Prostate gland (tissue), 2 donors: ENCODE measurements at regions not wholly inside any gene's neighbourhood (a gene's known extent, or its start where the extent isn't known, plus 50 kb on each side); places are given as distances from the start of the nearest gene placed in this dataset.

Source experiments
- DNase-seq: peaks from one replicate; pipeline ENCODE4 v3.0.0-alpha.2; 2019; ENCODE audit warnings: low spot score
- H3K27ac ChIP-seq, 2 donors: fragments of 200-600 bp; sonication (generic); 2 replicates each; pipeline ENCODE4 v1.5.1; 2017 to 2019
- H3K27me3 ChIP-seq: fragments of 200-600 bp; sonication (generic); replicated peaks from 2 replicates; pipeline ENCODE4 v1.5.1; 2019; ENCODE audit not compliant: insufficient read depth
- H3K36me3 ChIP-seq, 2 donors: fragments of 200-600 bp; sonication (generic); 1 replicate in 1 of 2; 2 replicates in 1 of 2; pipeline versions ENCODE4 v1.5.1 to v1.8.1; 2017 to 2019
- H3K4me1 ChIP-seq: fragments of 200-600 bp; sonication (generic); replicated peaks from 2 replicates; pipeline ENCODE4 v1.5.1; 2019
- H3K4me3 ChIP-seq, 2 donors: fragments of 200-600 bp; sonication (generic); 2 replicates each; pipeline ENCODE4 v1.5.1; 2017 to 2019
- H3K9me3 ChIP-seq: fragments of 200-600 bp; sonication (generic); 2 replicates; pipeline ENCODE4 v1.5.1; 2017
- POLR2A ChIP-seq: fragments of 450-650 bp; IDR thresholded peaks from one replicate; pipeline ENCODE4 v1.6.1; 2016; ENCODE audit warnings: antibody characterized with exemption, mild to moderate bottlenecking
- POLR2AphosphoS5 ChIP-seq: sonication (generic); formaldehyde crosslinking; IDR thresholded peaks from one replicate; pipeline ENCODE4 v1.6.1; 2017; ENCODE audit warnings: antibody characterized with exemption
- WGBS: methylation state at CpG from one replicate; pipeline ENCODE4 v1.1.5; 2018; 5-methylcytosine and 5-hydroxymethylcytosine counted together
- intact Hi-C: fragments of 100-400 bp; cut with DNase I; formaldehyde crosslinking; loops from one replicate; pipeline ENCODE4 v1.14.2; 2022
- TF ChIP-seq, protein P1 (sequence below), 4 experiments: fragments of 200-600 bp in 2 of 4; fragments of 450-650 bp in 2 of 4; sonication (generic) in 2 of 4; IDR thresholded peaks; 1 replicate in 3 of 4; 2 replicates in 1 of 4; pipeline ENCODE4 v1.5.1; 2016 to 2019; ENCODE audit warnings: antibody characterized with exemption in 4 of 4, mild to moderate bottlenecking in 2 of 4, moderate library complexity in 2 of 4

DNA sequence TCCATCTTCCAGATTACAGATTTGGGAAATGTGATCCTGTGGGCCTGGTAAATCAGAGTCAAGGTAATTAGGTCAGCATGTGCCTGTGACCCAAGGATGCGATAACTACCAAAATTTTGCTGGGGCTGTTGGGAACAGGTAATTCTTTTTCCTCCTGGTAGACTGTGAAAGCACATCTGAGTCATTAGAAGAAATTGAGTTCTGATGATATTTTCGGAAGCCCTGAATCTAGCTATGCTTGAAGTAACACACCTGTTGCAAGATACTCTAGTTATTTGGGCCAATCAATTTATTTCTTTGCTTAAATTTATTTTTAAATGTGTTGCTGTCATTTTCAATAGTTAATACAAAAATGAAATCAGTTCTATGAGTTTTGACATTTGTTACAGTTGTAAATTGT lies 903.6 kb downstream of the RPA4 start:
- Histone ChIP-seq H3K4me3 (no peak overlapping the region), H3K4me1 (no peaks in the 10 kb centered on the region), H3K27me3 (no peaks in the 10 kb centered on the region), H3K27ac (no peak overlapping the region), H3K9me3 (no peaks in the 10 kb centered on the region), H3K36me3 (no peaks in the 10 kb centered on the region)
- intact Hi-C loops, result no loop called here
- TF ChIP-seq, protein P1, sequence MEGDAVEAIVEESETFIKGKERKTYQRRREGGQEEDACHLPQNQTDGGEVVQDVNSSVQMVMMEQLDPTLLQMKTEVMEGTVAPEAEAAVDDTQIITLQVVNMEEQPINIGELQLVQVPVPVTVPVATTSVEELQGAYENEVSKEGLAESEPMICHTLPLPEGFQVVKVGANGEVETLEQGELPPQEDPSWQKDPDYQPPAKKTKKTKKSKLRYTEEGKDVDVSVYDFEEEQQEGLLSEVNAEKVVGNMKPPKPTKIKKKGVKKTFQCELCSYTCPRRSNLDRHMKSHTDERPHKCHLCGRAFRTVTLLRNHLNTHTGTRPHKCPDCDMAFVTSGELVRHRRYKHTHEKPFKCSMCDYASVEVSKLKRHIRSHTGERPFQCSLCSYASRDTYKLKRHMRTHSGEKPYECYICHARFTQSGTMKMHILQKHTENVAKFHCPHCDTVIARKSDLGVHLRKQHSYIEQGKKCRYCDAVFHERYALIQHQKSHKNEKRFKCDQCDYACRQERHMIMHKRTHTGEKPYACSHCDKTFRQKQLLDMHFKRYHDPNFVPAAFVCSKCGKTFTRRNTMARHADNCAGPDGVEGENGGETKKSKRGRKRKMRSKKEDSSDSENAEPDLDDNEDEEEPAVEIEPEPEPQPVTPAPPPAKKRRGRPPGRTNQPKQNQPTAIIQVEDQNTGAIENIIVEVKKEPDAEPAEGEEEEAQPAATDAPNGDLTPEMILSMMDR (IDR thresholded peaks at IDR 0.05), result no peak
- TF ChIP-seq POLR2A (no peak), POLR2AphosphoS5 (no peak)
- 86% methylated on average over 2 of the region's 2 CpGs for WGBS
- no peak for DNase-seq

DNA sequence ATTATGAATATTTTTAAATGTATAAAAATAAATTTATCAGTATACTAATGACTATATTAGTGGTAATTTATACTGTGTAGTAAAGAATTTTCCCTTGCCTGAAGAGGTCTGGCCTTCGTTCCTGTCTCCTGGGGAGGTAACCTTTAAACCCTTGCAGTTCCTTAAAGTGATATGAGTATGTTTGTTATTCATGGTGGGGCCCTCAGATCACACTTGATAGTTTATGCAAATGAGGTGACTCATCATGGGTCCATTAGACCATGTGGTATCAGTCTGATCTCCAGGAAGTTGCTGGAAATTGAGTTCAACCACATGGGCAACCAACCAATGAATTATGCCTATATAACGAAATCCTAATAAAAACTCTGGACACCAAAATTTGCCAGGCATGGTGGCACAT lies 904.1 kb downstream of the RPA4 start:
- TF ChIP-seq POLR2AphosphoS5, result no peak
- no peak for TF ChIP-seq POLR2A
- TF ChIP-seq, protein P1 (IDR thresholded peaks at IDR 0.05), result no peak
- WGBS, result 94% methylated on average over 2 of the region's 2 CpGs
- Histone ChIP-seq H3K27me3 (no peaks in the 10 kb centered on the region), H3K9me3 (no peaks in the 10 kb centered on the region), H3K4me3 (no peak overlapping the region), H3K36me3 (no peaks in the 10 kb centered on the region), H3K4me1 (no peaks in the 10 kb centered on the region), H3K27ac (no peak overlapping the region)
- intact Hi-C loops, result no loop called here
- no peak for DNase-seq

DNA sequence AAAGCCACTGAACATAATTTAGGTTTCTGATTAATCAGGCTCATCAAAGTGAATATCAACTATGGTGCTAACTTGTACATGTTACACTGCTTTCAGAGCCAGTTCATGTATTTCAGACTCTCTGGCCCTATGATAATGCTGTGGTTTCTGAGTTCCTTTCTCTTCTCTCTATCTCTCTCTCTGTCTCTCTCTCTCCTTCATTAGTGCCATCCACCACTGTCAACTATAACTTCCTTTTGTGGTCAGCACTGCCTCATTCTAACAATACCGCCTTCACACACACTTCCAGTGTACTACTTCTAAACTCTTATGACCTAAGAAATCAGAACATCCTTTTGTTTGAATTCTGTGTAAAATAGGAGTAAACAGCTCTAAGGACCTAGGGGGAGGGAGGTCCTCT lies 907.1 kb downstream of the RPA4 start:
- no peaks in the 10 kb centered on the region for H3K4me1 ChIP-seq
- H3K36me3 ChIP-seq, result no peaks in the 10 kb centered on the region
- H3K4me3 ChIP-seq, result no peak overlapping the region
- H3K27me3 ChIP-seq, result no peaks in the 10 kb centered on the region
- intact Hi-C loops, result no loop called here
- no peaks in the 10 kb centered on the region for H3K9me3 ChIP-seq
- TF ChIP-seq POLR2A (no peak), POLR2AphosphoS5 (no peak)
- TF ChIP-seq, protein P1 (IDR thresholded peaks at IDR 0.05), result no peak
- 88% methylated on average over 1 of the region's 1 CpG for WGBS
- DNase-seq, result no peak
- no peak overlapping the region for H3K27ac ChIP-seq

DNA sequence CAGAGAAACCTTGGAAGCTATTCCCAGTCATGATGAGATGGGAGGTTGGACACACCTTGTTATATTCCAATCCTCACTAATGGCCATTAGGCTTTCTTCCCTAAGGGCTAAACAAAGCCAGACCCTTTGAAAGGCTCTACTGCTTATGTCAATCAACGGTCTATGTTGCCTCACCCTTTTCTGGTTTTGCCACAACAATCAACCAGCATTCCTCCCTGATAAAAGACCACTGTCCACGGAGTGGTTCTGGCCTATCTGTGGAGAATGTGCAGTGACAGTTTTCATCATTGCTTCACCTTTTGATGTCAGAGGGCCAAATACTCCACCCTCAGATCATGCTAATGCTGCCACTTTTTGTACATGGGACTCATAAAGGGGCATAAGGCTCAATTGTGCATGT lies 913.4 kb downstream of the RPA4 start:
- Histone ChIP-seq H3K27me3 (no peaks in the 10 kb centered on the region), H3K27ac (no peak overlapping the region), H3K4me1 (no peaks in the 10 kb centered on the region), H3K36me3 (no peaks in the 10 kb centered on the region), H3K9me3 (no peaks in the 10 kb centered on the region), H3K4me3 (no peak overlapping the region)
- intact Hi-C loops, result no loop called here
- WGBS, result 61% methylated on average over 2 of the region's 2 CpGs
- TF ChIP-seq POLR2AphosphoS5 (no peak), POLR2A (no peak)
- TF ChIP-seq, protein P1 (IDR thresholded peaks at IDR 0.05), result no peak
- DNase-seq, result no peak

DNA sequence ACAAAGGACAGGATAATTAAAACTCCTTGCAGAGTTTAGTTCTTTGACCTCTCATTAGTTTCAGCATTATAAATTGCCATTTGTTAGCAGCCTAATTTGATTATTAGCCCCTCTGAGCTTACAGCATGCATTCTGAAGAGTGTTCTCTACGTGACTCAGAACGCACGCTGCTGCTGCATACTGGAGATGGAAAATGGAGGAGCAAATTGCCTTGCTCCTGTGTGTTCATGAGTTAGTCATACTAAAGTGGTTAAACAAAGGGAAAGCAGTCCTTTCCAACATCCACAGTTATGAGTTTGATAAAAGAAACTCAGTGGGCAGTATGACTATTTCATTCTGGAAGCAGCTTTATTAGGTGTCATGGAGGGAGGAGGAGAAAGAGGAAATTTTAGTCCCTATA lies 922.5 kb downstream of the RPA4 start:
- H3K9me3 ChIP-seq, result no peaks in the 10 kb centered on the region
- WGBS, result 89% methylated on average over 3 of the region's 3 CpGs
- no peak overlapping the region for H3K27ac ChIP-seq
- H3K36me3 ChIP-seq, result no peaks in the 10 kb centered on the region
- DNase-seq, result no peak
- no peaks in the 10 kb centered on the region for H3K27me3 ChIP-seq
- TF ChIP-seq POLR2A (no peak), POLR2AphosphoS5 (no peak)
- TF ChIP-seq, protein P1 (IDR thresholded peaks at IDR 0.05), result no peak
- H3K4me3 ChIP-seq, result no peak overlapping the region
- intact Hi-C loops, result no loop called here
- H3K4me1 ChIP-seq, result no peaks in the 10 kb centered on the region
